HepG2 (cell line): ENCODE measurements at regions not wholly inside any gene's neighbourhood (a gene's known extent, or its start where the extent isn't known, plus 50 kb on each side); places are given as distances from the start of the nearest gene placed in this dataset.

Experiments used
- ATAC-seq: fragments of 200-7000 bp; cut with Tn5 transposase; 3 replicates; pipeline ENCODE4 v1.9.1; 2020; ENCODE audit warnings: mild to moderate bottlenecking, moderate library complexity
- BruUV-seq: library from RNA; stranded (reverse); fragments of 400-500 nt; replicated peaks from 2 replicates; lab custom pipeline; 2021; lab: Mats Ljungman, UMichigan
- CTCF ChIA-PET: fragments of 300-600 bp; formaldehyde crosslinking; extraction: SDS; loops from one replicate; lab custom pipeline; 2021; ENCODE audit warnings: low total read pairs, inconsistent platforms, low intra/inter-chr PET ratio; lab: Yijun Ruan, JAX
- POLR2A ChIA-PET: fragments of 350-600 bp; sonication (Branson Sonifier 250); formaldehyde crosslinking; loops from one replicate; lab custom pipeline; 2020; ENCODE audit warnings: antibody characterized with exemption, inconsistent platforms; lab: Yijun Ruan, JAX
- DNase-seq: peaks from one replicate; pipeline ENCODE4 v3.0.0-alpha.2; 2015; ENCODE audit warnings: low spot score
- FAIRE-seq: peaks from 3 replicates; lab custom pipeline; 2011; peaks lifted over from hg19 to GRCh38; lab: Jason Lieb, UNC
- H2AFZ ChIP-seq: one replicate; pipeline ENCODE4 v1.6.1; 2011; ENCODE audit warnings: low read length, inconsistent platforms
- H3K27ac ChIP-seq: fragments of 300-600 bp; 3 replicates; pipeline ENCODE4 v1.8.0; 2011; ENCODE audit warnings: mixed run types, mild to moderate bottlenecking, mixed read lengths, low read length, inconsistent platforms; ENCODE audit not compliant: insufficient read depth; ENCODE audit errors: extremely low read length
- H3K27me3 ChIP-seq, 2 experiments: fragments of 200-600 bp in 1 of 2; 2 replicates in 1 of 2; 3 replicates in 1 of 2; pipeline versions ENCODE4 v1.6.0 to v1.8.0; 2011; ENCODE audit warnings: low read length in 2 of 2, mild to moderate bottlenecking in 2 of 2, moderate library complexity in 2 of 2, inconsistent platforms in 1 of 2; ENCODE audit not compliant: insufficient read depth in 2 of 2, control insufficient read depth in 1 of 2
- H3K36me3 ChIP-seq, 2 experiments: fragments of 200-600 bp in 1 of 2; replicated peaks in 1 of 2; 2 replicates in 1 of 2; 3 replicates in 1 of 2; pipeline versions ENCODE4 v1.5.1 to v1.8.0; 2011; ENCODE audit warnings: low read length in 2 of 2, inconsistent platforms in 1 of 2; ENCODE audit not compliant: insufficient read depth in 2 of 2, control insufficient read depth in 1 of 2
- H3K4me1 ChIP-seq: 2 replicates; pipeline ENCODE4 v1.5.1; 2012; ENCODE audit warnings: low read length, inconsistent platforms; ENCODE audit not compliant: insufficient read depth
- H3K4me2 ChIP-seq: 2 replicates; pipeline ENCODE4 v1.6.0; 2011; ENCODE audit warnings: low read depth, low read length, inconsistent platforms
- H3K4me3 ChIP-seq, 3 experiments: fragments of 200-600 bp in 1 of 3; sonication (generic), shearing (Covaris generic) in 1 of 3; replicated peaks in 1 of 3; 2 replicates each; pipeline ENCODE4 v1.5.1; 2011 to 2016; ENCODE audit warnings: low read length in 3 of 3, inconsistent platforms in 2 of 3, low read depth in 2 of 3, mild to moderate bottlenecking in 2 of 3, control low read depth in 1 of 3, mixed read lengths in 1 of 3; ENCODE audit not compliant: insufficient read depth in 1 of 3
- H3K79me2 ChIP-seq: one replicate; pipeline ENCODE4 v1.6.1; 2011; ENCODE audit warnings: low read length, inconsistent platforms; ENCODE audit not compliant: insufficient read depth
- H3K9ac ChIP-seq: 2 replicates; pipeline ENCODE4 v1.6.0; 2011; ENCODE audit warnings: mild to moderate bottlenecking, low read depth, low read length, inconsistent platforms; ENCODE audit not compliant: insufficient read depth
- H3K9me3 ChIP-seq: 2 replicates; pipeline ENCODE4 v1.5.1; 2012; ENCODE audit warnings: mild to moderate bottlenecking, low read length
- H4K20me1 ChIP-seq: 2 replicates; pipeline ENCODE4 v1.6.0; 2011; ENCODE audit warnings: inconsistent platforms, mild to moderate bottlenecking, low read length, moderate library complexity; ENCODE audit not compliant: insufficient read depth
- HHEX ChIP-seq: IDR thresholded peaks from 2 replicates; pipeline ENCODE4 v1.6.1; 2016; ENCODE audit warnings: control low read depth
- KLF15 ChIP-seq: sonication (generic); formaldehyde crosslinking; IDR thresholded peaks from 2 replicates; pipeline ENCODE4 v1.8.1; 2023; ENCODE audit warnings: borderline replicate concordance, mild to moderate bottlenecking, inconsistent platforms, missing genetic modification reagents, mixed read lengths
- MAFF ChIP-seq: IDR thresholded peaks from 2 replicates; pipeline ENCODE4 v1.6.1; 2011; ENCODE audit warnings: low read depth, low read length, improper control_type of control experiment
- MAFK ChIP-seq, 2 experiments: IDR thresholded peaks in 1 of 2; conservative IDR thresholded peaks in 1 of 2; 2 replicates each; pipeline ENCODE4 v1.6.1; 2011; ENCODE audit warnings: improper control_type of control experiment in 2 of 2, low read length in 2 of 2
- MED13 ChIP-seq: sonication (generic); formaldehyde crosslinking; IDR thresholded peaks from 2 replicates; pipeline ENCODE4 v1.5.0; 2020; ENCODE audit warnings: missing genetic modification reagents
- SYNCRIP ChIP-seq: fragments of 200-400 bp; formaldehyde crosslinking; IDR thresholded peaks from 2 replicates; pipeline ENCODE4 v1.6.1; 2018; ENCODE audit warnings: mild to moderate bottlenecking, low read depth, low read length; ENCODE audit not compliant: insufficient read depth
- ZNF614 ChIP-seq: IDR thresholded peaks from 2 replicates; pipeline ENCODE4 v1.6.1; 2018; ENCODE audit warnings: missing biosample characterization, missing genetic modification reagents, inconsistent platforms, borderline replicate concordance
- ZNF713 ChIP-seq: sonication (generic); formaldehyde crosslinking; IDR thresholded peaks from 2 replicates; pipeline ENCODE4 v1.4.0; 2020; ENCODE audit warnings: mild to moderate bottlenecking, missing genetic modification reagents
- WGBS: methylation state at CpG from one replicate; pipeline ENCODE4 v1.1.6; 2017; ENCODE audit warnings: low lambda C conversion rate; 5-methylcytosine and 5-hydroxymethylcytosine counted together
- in situ Hi-C: cut with HindIII; loops from 2 replicates; pipeline ENCODE4 v1.10.0; 2017; ENCODE audit warnings: low pct_unique_long_range_greater_than_20kb; ENCODE audit not compliant: extremely low pct_ligation_motif_present
- intact Hi-C: fragments of 100-400 bp; cut with micrococcal nuclease; formaldehyde crosslinking; loops from one replicate; pipeline ENCODE4 v1.10.0; 2022; ENCODE audit not compliant: unreplicated experiment
- TF ChIP-seq, protein P1 (sequence below): sonication (generic); formaldehyde crosslinking; IDR thresholded peaks from 2 replicates; pipeline ENCODE4 v1.4.0; 2020; ENCODE audit warnings: missing genetic modification reagents
- TF ChIP-seq, protein P2 (sequence below): sonication (generic); formaldehyde crosslinking; conservative IDR thresholded peaks from 2 replicates; pipeline ENCODE4 v1.5.0; 2020; ENCODE audit warnings: missing genetic modification reagents

DNA sequence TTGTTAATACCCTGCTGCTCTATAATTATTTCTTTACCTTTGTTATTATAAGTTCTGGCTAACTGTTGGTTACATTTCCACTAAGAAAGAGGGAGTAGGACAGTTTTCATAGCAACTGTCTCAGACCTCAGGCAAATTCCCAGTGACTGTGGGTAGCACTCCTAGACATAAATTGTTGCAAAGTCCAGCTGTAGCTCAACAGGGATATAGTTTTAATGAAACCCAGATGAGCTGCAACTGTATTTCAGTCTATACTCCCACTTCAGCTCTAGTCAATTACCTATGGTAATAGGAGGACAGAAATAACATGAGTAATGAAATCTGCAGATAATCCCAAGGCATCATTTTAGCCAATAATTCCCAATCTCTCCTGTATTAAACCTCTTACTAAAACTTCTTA is 103.0 kb upstream of the SEMA3A start (continued):
- TF ChIP-seq, protein P1, sequence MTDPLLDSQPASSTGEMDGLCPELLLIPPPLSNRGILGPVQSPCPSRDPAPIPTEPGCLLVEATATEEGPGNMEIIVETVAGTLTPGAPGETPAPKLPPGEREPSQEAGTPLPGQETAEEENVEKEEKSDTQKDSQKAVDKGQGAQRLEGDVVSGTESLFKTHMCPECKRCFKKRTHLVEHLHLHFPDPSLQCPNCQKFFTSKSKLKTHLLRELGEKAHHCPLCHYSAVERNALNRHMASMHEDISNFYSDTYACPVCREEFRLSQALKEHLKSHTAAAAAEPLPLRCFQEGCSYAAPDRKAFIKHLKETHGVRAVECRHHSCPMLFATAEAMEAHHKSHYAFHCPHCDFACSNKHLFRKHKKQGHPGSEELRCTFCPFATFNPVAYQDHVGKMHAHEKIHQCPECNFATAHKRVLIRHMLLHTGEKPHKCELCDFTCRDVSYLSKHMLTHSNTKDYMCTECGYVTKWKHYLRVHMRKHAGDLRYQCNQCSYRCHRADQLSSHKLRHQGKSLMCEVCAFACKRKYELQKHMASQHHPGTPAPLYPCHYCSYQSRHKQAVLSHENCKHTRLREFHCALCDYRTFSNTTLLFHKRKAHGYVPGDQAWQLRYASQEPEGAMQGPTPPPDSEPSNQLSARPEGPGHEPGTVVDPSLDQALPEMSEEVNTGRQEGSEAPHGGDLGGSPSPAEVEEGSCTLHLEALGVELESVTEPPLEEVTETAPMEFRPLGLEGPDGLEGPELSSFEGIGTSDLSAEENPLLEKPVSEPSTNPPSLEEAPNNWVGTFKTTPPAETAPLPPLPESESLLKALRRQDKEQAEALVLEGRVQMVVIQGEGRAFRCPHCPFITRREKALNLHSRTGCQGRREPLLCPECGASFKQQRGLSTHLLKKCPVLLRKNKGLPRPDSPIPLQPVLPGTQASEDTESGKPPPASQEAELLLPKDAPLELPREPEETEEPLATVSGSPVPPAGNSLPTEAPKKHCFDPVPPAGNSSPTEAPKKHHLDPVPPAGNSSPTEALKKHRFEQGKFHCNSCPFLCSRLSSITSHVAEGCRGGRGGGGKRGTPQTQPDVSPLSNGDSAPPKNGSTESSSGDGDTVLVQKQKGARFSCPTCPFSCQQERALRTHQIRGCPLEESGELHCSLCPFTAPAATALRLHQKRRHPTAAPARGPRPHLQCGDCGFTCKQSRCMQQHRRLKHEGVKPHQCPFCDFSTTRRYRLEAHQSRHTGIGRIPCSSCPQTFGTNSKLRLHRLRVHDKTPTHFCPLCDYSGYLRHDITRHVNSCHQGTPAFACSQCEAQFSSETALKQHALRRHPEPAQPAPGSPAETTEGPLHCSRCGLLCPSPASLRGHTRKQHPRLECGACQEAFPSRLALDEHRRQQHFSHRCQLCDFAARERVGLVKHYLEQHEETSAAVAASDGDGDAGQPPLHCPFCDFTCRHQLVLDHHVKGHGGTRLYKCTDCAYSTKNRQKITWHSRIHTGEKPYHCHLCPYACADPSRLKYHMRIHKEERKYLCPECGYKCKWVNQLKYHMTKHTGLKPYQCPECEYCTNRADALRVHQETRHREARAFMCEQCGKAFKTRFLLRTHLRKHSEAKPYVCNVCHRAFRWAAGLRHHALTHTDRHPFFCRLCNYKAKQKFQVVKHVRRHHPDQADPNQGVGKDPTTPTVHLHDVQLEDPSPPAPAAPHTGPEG (CRISPR knock-in tag): no peak
- TF ChIP-seq KLF15 (CRISPR knock-in tag) (no peak), SYNCRIP (no peak), ZNF713 (CRISPR knock-in tag) (no peak), ZNF614 (CRISPR knock-in tag) (no peak)
- TF ChIP-seq, all 625 proteins: peak for 0

DNA sequence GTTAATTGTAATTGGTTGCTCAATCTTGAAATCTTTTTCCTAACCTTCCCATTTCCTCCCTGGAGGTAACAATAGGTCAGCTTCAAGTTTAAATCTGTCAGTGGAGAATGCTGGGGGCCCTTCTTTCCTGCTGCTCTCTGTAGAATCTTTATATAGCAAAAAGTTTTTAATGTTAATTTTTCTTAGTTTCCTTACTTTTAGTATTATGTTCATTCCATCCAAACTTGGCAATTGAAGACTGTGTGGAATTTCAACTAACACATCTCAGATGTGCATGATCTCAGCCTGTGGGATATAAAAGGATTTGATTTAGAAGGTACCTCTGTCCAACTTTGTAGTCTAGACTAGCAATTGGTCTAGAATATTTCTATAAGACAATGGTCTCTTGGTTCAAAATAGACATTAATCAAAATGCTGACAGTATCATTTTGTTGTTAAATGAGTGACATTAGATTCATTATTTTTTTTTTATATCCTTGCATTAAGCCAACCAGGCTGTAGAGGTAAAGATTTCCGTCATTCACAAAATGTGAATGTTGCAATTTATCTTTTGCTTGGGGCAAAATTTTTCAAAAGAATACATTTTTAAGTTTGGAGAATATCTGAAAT is 100.4 kb upstream of the SEMA3A start:
- no peak overlapping the region for H3K4me3 ChIP-seq
- in situ Hi-C loops (no loop called here), intact Hi-C loops (no loop called here)
- ChIA-PET CTCF (no interaction called here), POLR2A (no interaction called here)
- H3K4me1 ChIP-seq: no peaks in the 10 kb centered on the region
- no TSS peak for BruUV-seq
- H3K4me2 ChIP-seq: no peak overlapping the region
- DNase-seq: no peak
- H3K9ac ChIP-seq: no peak overlapping the region
- H4K20me1 ChIP-seq: no peaks in the 10 kb centered on the region
- H3K27ac ChIP-seq: no peak overlapping the region
- H3K79me2 ChIP-seq: no peaks in the 10 kb centered on the region
- WGBS: 0% methylated on average over 1 of the region's 1 CpG
- H3K9me3 ChIP-seq: no peaks in the 10 kb centered on the region
- no peaks in the 10 kb centered on the region for H3K36me3 ChIP-seq
- no peak for ATAC-seq
- peak; percentile 28 to 78 for TF ChIP-seq MAFK (conservative IDR thresholded peaks at IDR 0.05 in 1 of 2, IDR thresholded peaks at IDR 0.05 in 1 of 2; ENCODE audit: low read length in 2 of 2)
- peak; percentile 37; the same call in 1 of the 2 replicates for TF ChIP-seq MAFF
- TF ChIP-seq, protein P2, sequence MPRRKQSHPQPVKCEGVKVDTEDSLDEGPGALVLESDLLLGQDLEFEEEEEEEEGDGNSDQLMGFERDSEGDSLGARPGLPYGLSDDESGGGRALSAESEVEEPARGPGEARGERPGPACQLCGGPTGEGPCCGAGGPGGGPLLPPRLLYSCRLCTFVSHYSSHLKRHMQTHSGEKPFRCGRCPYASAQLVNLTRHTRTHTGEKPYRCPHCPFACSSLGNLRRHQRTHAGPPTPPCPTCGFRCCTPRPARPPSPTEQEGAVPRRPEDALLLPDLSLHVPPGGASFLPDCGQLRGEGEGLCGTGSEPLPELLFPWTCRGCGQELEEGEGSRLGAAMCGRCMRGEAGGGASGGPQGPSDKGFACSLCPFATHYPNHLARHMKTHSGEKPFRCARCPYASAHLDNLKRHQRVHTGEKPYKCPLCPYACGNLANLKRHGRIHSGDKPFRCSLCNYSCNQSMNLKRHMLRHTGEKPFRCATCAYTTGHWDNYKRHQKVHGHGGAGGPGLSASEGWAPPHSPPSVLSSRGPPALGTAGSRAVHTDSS (CRISPR knock-in tag): no peak
- TF ChIP-seq HHEX (CRISPR knock-in tag): no peak
- TF ChIP-seq MED13 (CRISPR knock-in tag): no peak
- H3K27me3 ChIP-seq: no peaks in the 10 kb centered on the region
- FAIRE-seq: no peak
- no peak overlapping the region for H2AFZ ChIP-seq
